Nephron (organoid): ENCODE measurements at regions not wholly inside any gene's neighbourhood (a gene's known extent, or its start where the extent isn't known, plus 50 kb on each side); places are given as distances from the start of the nearest gene placed in this dataset.
A peak's percentile ranks its signal among the peaks of the same experiment; 100 is the strongest.

ENCODE experiments used
- H3K27ac Mint-ChIP-seq, 3 experiments: 2 replicates each; pipeline ENCODE4 v1.8.0; 2020; ENCODE audit warnings: mixed read lengths in 3 of 3, mild to moderate bottlenecking in 2 of 3, moderate library complexity in 1 of 3
- H3K27me3 Mint-ChIP-seq: 2 replicates; pipeline ENCODE4 v1.8.0; 2021; ENCODE audit warnings: low read depth, mild to moderate bottlenecking, moderate library complexity, mixed read lengths
- H3K36me3 Mint-ChIP-seq: 2 replicates; pipeline ENCODE4 v1.8.0; 2020; ENCODE audit warnings: low read depth, mixed read lengths
- H3K4me1 Mint-ChIP-seq: 2 replicates; pipeline ENCODE4 v1.8.0; 2020; ENCODE audit warnings: mixed read lengths
- H3K4me3 Mint-ChIP-seq, 3 experiments: 2 replicates each; pipeline ENCODE4 v1.8.0; 2020; ENCODE audit warnings: mild to moderate bottlenecking in 3 of 3, mixed read lengths in 3 of 3, moderate library complexity in 2 of 3
- H3K9me3 Mint-ChIP-seq: 2 replicates; pipeline ENCODE4 v1.8.0; 2020; ENCODE audit warnings: mixed read lengths
- CTCF ChIP-seq, 3 experiments: fragments of 200-600 bp; sonication (generic); IDR thresholded peaks; one replicate each; pipeline ENCODE4 v1.5.0; 2021; ENCODE audit warnings: antibody characterized with exemption in 3 of 3; ENCODE audit not compliant: unreplicated experiment in 3 of 3

- no peaks in the 10 kb centered on the region for H3K27me3 Mint-ChIP-seq
- TF ChIP-seq CTCF (IDR thresholded peaks at IDR 0.05; ENCODE audit: unreplicated experiment in 3 of 3): no peak
- H3K4me3 Mint-ChIP-seq: no peak overlapping the region
- no peak overlapping the region for H3K27ac Mint-ChIP-seq
- no peaks in the 10 kb centered on the region for H3K36me3 Mint-ChIP-seq
- peaks cover 24% of the 10 kb centered on the region for H3K4me1 Mint-ChIP-seq
- peaks cover 13% of the 10 kb centered on the region for H3K9me3 Mint-ChIP-seq
These were observed 83.8 kb upstream of the METAP2 start for GRCh38 chr12:95390192-95390591.

GRCh38 chr12:95390932-95391331 is 83.0 kb upstream of the METAP2 start:
- no peak for TF ChIP-seq CTCF (IDR thresholded peaks at IDR 0.05; ENCODE audit: unreplicated experiment in 3 of 3)
- Mint-ChIP-seq H3K4me1 (peaks cover 17% of the 10 kb centered on the region), H3K27ac (no peak overlapping the region), H3K27me3 (peaks cover under 1% of the 10 kb centered on the region), H3K36me3 (no peaks in the 10 kb centered on the region), H3K4me3 (no peak overlapping the region), H3K9me3 (peaks cover 13% of the 10 kb centered on the region)

- H3K27ac Mint-ChIP-seq: no peak overlapping the region
- peaks cover 13% of the 10 kb centered on the region for H3K9me3 Mint-ChIP-seq
- peaks cover 3% of the 10 kb centered on the region for H3K27me3 Mint-ChIP-seq
- TF ChIP-seq CTCF (IDR thresholded peaks at IDR 0.05; ENCODE audit: unreplicated experiment in 3 of 3): no peak
- no peak overlapping the region for H3K4me3 Mint-ChIP-seq
- H3K36me3 Mint-ChIP-seq: no peaks in the 10 kb centered on the region
- H3K4me1 Mint-ChIP-seq: peaks cover 19% of the 10 kb centered on the region
These were observed 80.7 kb upstream of the METAP2 start for GRCh38 chr12:95393191-95393790.

- Mint-ChIP-seq H3K4me3 (no peak overlapping the region), H3K36me3 (no peaks in the 10 kb centered on the region), H3K9me3 (peaks cover 15% of the 10 kb centered on the region), H3K4me1 (peaks cover 10% of the 10 kb centered on the region), H3K27ac (no peak overlapping the region), H3K27me3 (peaks cover 6% of the 10 kb centered on the region)
- TF ChIP-seq CTCF (IDR thresholded peaks at IDR 0.05; ENCODE audit: unreplicated experiment in 3 of 3): no peak
These were observed 78.3 kb upstream of the METAP2 start for GRCh38 chr12:95395696-95396095.

GRCh38 chr12:95396849-95397468 is 77.0 kb upstream of the METAP2 start:
- no peak for TF ChIP-seq CTCF (IDR thresholded peaks at IDR 0.05; ENCODE audit: unreplicated experiment in 3 of 3)
- Mint-ChIP-seq H3K4me1 (peaks cover 10% of the 10 kb centered on the region), H3K27ac (peak overlapping the region; percentile 21 to 94 (median 47)), H3K27me3 (peaks cover 6% of the 10 kb centered on the region), H3K9me3 (peaks cover 13% of the 10 kb centered on the region), H3K36me3 (no peaks in the 10 kb centered on the region), H3K4me3 (no peak overlapping the region)

- Mint-ChIP-seq H3K36me3 (no peaks in the 10 kb centered on the region), H3K4me3 (no peak overlapping the region), H3K27ac (peak overlapping the region; percentile 12 to 94 (median 21))
These were observed 76.4 kb upstream of the METAP2 start for GRCh38 chr12:95397571-95397970.

More at GRCh38 chr12:95397571-95397970, 76.4 kb upstream of the METAP2 start:
- Mint-ChIP-seq H3K4me1 (peaks cover 10% of the 10 kb centered on the region), H3K9me3 (peaks cover 13% of the 10 kb centered on the region), H3K27me3 (peaks cover 6% of the 10 kb centered on the region)
- TF ChIP-seq CTCF (IDR thresholded peaks at IDR 0.05; ENCODE audit: unreplicated experiment in 3 of 3): no peak
